ENCODE measurements at regions not wholly inside any gene's neighbourhood (a gene's known extent, or its start where the extent isn't known, plus 50 kb on each side); places are given as distances from the start of the nearest gene placed in this dataset.

DNA sequence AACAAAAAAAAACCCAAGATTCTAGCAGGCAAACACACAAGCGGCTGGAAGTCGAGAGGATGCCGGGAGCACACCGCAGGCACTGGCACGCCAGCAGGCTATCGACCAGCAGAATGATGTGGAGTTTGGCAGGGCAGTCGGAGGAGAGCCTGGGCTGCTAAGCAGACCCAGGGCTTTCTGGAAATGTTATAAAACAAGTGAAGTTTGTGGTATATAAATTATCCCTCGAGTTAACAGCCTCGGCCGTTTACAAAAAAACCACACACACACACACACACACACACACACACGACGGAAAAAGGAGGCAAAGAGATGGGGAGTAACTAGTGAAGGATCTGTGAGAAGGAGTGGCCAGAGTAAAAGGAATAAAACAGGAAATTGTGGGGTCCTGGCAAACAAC lies 87.2 kb upstream of the IVNS1ABP start:
- TF ChIP-seq, protein P1, sequence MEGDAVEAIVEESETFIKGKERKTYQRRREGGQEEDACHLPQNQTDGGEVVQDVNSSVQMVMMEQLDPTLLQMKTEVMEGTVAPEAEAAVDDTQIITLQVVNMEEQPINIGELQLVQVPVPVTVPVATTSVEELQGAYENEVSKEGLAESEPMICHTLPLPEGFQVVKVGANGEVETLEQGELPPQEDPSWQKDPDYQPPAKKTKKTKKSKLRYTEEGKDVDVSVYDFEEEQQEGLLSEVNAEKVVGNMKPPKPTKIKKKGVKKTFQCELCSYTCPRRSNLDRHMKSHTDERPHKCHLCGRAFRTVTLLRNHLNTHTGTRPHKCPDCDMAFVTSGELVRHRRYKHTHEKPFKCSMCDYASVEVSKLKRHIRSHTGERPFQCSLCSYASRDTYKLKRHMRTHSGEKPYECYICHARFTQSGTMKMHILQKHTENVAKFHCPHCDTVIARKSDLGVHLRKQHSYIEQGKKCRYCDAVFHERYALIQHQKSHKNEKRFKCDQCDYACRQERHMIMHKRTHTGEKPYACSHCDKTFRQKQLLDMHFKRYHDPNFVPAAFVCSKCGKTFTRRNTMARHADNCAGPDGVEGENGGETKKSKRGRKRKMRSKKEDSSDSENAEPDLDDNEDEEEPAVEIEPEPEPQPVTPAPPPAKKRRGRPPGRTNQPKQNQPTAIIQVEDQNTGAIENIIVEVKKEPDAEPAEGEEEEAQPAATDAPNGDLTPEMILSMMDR (IDR thresholded peaks at IDR 0.05; ENCODE audit: insufficient read depth, low read depth, low read length, missing control alignments): no peak
- no peak for DNase-seq (ENCODE audit: low read depth)
- no peak overlapping the region for H3K4me3 ChIP-seq (ENCODE audit: low read depth, low read length)

DNA sequence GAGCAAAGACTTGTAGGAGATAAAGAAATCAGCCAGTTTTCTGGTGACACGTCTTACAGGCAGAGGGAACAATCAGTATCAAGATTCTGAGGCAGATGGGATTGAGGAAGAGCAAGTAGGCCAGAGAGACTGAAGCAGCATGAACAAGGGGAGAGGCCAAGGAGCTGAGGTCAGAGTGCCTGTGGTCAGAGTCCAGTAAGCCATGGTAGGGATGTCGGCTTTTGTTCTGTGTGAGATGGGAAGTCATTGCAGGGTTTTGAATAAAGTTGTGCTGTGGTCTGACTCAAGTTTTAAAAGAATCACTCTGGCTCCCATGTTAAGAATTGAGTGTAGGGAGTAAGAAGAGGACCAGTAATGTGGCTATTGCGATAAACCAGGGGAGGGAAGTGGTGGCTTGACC lies 85.9 kb upstream of the IVNS1ABP start:
- TF ChIP-seq, protein P1 (IDR thresholded peaks at IDR 0.05; ENCODE audit: insufficient read depth, low read depth, low read length, missing control alignments): no peak
- H3K4me3 ChIP-seq (ENCODE audit: low read depth, low read length): no peak overlapping the region
- DNase-seq (ENCODE audit: low read depth): no peak

DNA sequence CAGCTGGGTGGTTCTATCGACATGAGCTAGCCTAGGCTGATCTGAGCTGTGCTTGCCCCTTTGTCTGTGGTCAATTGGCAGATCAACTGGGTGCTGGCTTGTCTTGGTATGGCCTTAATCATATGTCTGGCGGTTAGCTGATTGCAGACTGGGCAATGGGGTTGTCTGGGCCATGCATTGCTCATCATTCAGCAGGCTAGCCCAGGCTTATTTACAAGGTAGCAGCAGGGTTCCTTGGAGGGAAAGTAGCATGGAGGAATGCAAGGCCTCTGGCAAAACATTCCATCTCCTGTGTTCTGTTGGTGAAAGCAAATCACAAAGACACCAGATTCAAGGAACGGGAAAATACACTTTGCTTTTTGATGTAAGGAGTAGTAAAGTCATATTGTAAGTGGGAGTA lies 84.0 kb upstream of the IVNS1ABP start:
- TF ChIP-seq, protein P1 (IDR thresholded peaks at IDR 0.05; ENCODE audit: insufficient read depth, low read depth, low read length, missing control alignments): no peak
- no peak overlapping the region for H3K4me3 ChIP-seq (ENCODE audit: low read depth, low read length)
- DNase-seq (ENCODE audit: low read depth): no peak

DNA sequence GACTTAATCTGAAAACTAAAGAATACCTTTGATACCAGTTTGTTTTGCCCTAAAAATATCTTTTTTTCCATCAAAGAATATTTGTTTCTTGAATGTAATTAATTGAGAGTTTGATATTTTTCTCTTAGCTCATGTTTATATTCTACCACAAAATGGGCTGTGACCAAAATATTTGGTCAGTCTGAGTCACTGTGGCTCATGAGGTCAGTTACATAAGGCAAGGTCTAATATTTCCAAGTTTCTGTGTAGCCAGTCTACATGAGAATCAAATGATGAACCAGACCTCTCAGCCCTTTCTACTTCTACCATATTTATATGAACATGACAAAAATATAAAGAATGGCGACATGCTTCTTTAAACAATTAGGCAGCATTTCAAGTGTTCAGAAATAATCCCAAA lies 83.0 kb upstream of the IVNS1ABP start:
- TF ChIP-seq, protein P1 (IDR thresholded peaks at IDR 0.05; ENCODE audit: insufficient read depth, low read depth, low read length, missing control alignments): no peak
- no peak overlapping the region for H3K4me3 ChIP-seq (ENCODE audit: low read depth, low read length)
- DNase-seq (ENCODE audit: low read depth): no peak

DNA sequence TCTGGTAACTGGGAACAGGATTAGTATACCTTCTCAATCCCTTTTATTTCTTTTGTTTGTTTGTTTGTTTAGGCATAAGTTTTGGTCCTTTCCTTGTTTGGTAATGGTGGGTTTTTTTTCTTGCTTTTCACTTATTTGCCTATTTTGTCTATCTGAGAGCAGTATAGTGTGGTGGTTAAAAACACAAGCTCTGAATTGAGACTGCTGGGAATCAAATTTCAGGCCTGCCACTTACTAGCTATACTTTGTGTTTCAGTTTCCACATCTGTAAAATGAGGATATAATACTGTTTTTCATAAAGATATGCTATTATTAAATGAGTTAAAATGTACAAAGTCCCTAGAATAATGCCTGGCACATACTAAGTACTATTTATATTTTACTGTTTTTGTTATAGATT lies 81.6 kb upstream of the IVNS1ABP start:
- TF ChIP-seq, protein P1 (IDR thresholded peaks at IDR 0.05; ENCODE audit: insufficient read depth, low read depth, low read length, missing control alignments): no peak
- no peak overlapping the region for H3K4me3 ChIP-seq (ENCODE audit: low read depth, low read length)
- peak; percentile 32 for DNase-seq (ENCODE audit: low read depth)

DNA sequence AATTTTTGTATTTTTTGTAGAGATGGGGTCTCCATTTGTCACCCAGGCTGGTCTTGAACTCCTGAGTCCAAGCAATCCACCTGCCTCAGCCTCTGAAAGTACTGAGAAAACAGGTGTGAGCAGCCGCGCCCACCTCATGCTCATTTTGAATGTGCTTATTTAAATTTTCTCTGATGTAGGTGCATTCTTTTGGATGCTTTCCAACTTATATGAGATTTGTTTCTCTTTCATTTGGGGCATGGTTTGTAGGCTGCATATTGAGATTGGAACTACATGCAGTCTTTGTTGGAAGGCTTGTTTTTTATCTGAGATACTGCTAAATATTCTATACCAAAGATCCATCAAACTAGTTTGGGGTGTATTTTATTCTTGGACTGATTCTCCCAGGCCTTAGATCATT lies 81.0 kb upstream of the IVNS1ABP start:
- peak; percentile 73 for DNase-seq (ENCODE audit: low read depth)
- TF ChIP-seq, protein P1 (IDR thresholded peaks at IDR 0.05; ENCODE audit: insufficient read depth, low read depth, low read length, missing control alignments): no peak
- H3K4me3 ChIP-seq (ENCODE audit: low read depth, low read length): no peak overlapping the region

DNA sequence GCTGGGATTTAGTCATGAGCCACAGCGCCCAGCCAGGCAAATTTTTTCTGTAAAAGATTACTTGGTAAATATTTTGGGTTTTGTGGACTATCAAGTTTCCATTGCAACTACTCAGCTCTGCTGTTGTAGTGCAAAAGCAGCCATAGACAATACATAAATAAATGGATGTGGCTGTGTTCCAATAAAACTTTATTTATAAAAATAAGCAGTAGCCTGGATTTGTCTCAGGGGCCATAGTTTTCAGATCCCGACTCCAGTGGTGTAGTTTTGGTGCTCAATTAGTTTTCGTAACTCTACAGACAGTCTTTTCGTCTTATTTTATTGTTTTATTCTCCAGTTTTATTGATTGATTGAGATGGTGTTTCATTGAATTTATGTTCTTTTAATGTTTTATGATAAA lies 80.1 kb upstream of the IVNS1ABP start:
- DNase-seq (ENCODE audit: low read depth): no peak
- H3K4me3 ChIP-seq (ENCODE audit: low read depth, low read length): no peak overlapping the region
- TF ChIP-seq, protein P1 (IDR thresholded peaks at IDR 0.05; ENCODE audit: insufficient read depth, low read depth, low read length, missing control alignments): no peak

Measured in GM12865 (cell line).